IPS-18a (cell line): ENCODE measurements at regions not wholly inside any gene's neighbourhood (a gene's known extent, or its start where the extent isn't known, plus 50 kb on each side); places are given as distances from the start of the nearest gene placed in this dataset.
"Not testable (repeated sequence)": the region's sequence is repeated elsewhere in the genome, so short reads cannot be mapped to it uniquely, and the experiment has no call there.

Experiments used
- H3K27ac ChIP-seq: one replicate; pipeline ENCODE4 v1.5.1; 2013; ENCODE audit warnings: low read length
- H3K27me3 ChIP-seq: one replicate; pipeline ENCODE4 v1.6.1; 2013; ENCODE audit warnings: mild to moderate bottlenecking, low read length; ENCODE audit not compliant: control insufficient read depth, insufficient read depth
- H3K36me3 ChIP-seq: one replicate; pipeline ENCODE4 v1.6.1; 2013; ENCODE audit warnings: low read depth, low read length; ENCODE audit not compliant: control insufficient read depth
- H3K4me1 ChIP-seq: one replicate; pipeline ENCODE4 v1.6.1; 2013; ENCODE audit warnings: low read depth, low read length; ENCODE audit not compliant: control insufficient read depth
- H3K4me3 ChIP-seq: one replicate; pipeline ENCODE4 v1.5.1; 2013; ENCODE audit warnings: low read length
- H3K9ac ChIP-seq: one replicate; pipeline ENCODE4 v1.6.1; 2013; ENCODE audit warnings: mild to moderate bottlenecking, low read length, moderate library complexity
- H3K9me3 ChIP-seq: one replicate; pipeline ENCODE4 v1.6.1; 2013; ENCODE audit warnings: low read depth, low read length; ENCODE audit not compliant: control insufficient read depth

DNA sequence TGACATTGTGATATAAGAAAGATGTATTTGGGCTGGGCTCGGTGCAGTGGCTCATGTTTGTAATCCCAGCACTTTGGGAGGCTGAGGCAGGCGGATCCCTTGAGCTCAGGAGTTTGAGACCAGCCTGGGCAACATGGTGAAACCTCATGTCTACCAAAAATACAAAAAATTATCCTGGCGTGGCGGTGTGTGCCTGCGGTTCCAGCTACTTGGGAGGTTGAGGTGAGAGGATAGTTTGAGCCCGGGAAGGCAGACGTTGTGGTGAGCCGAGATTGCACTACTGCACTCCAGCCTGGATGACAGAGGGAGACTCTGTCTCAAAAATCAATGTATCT is 201.9 kb downstream of the SEC14L1 start:
- H3K27me3 ChIP-seq, H3K4me1 ChIP-seq, H3K27ac ChIP-seq, H3K9me3 ChIP-seq, H3K4me3 ChIP-seq, H3K36me3 ChIP-seq, H3K9ac ChIP-seq: not testable (repeated sequence)

- H3K36me3 ChIP-seq = no peaks in the 10 kb centered on the region
- no peak overlapping the region for H3K9ac ChIP-seq
- H3K27me3 ChIP-seq = no peaks in the 10 kb centered on the region
- H3K9me3 ChIP-seq = no peaks in the 10 kb centered on the region
- H3K4me1 ChIP-seq = no peaks in the 10 kb centered on the region
- H3K27ac ChIP-seq = no peak overlapping the region
- no peak overlapping the region for H3K4me3 ChIP-seq
Measured at GRCh38 chr17:77343031-77343800, 202.4 kb downstream of the SEC14L1 start.

DNA sequence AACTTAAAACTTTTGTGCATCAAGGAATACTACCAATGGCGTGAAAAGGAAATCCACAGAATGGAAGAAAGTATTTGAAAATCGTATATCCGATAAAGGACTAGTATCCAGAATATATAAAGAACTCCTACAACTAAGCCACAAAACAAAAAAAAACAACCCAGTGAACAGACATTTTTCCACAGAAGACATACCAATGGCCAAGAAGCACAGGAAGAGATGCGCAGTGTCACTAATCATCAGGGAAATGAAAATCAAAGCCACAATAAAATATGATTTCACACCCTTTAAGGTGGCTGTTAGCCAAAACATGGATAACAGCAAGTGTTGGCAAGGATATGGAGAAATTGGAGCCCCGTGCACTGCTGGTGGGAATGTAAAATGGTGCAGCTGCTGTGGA is 203.3 kb downstream of the SEC14L1 start:
- H3K36me3 ChIP-seq = no peaks in the 10 kb centered on the region
- H3K27ac ChIP-seq = no peak overlapping the region
- H3K9ac ChIP-seq = no peak overlapping the region
- no peak overlapping the region for H3K4me3 ChIP-seq
- H3K4me1 ChIP-seq = no peaks in the 10 kb centered on the region
- no peaks in the 10 kb centered on the region for H3K27me3 ChIP-seq
- H3K9me3 ChIP-seq = no peaks in the 10 kb centered on the region

GRCh38 chr17:77345260-77345910 is 204.6 kb downstream of the SEC14L1 start:
- Histone ChIP-seq H3K9me3 (no peaks in the 10 kb centered on the region), H3K27me3 (no peaks in the 10 kb centered on the region), H3K4me1 (no peaks in the 10 kb centered on the region), H3K9ac (no peak overlapping the region), H3K4me3 (no peak overlapping the region), H3K36me3 (no peaks in the 10 kb centered on the region), H3K27ac (no peak overlapping the region)

- Histone ChIP-seq H3K9me3 (no peaks in the 10 kb centered on the region), H3K36me3 (no peaks in the 10 kb centered on the region), H3K27me3 (no peaks in the 10 kb centered on the region), H3K9ac (no peak overlapping the region), H3K4me3 (no peak overlapping the region), H3K4me1 (peaks cover 6% of the 10 kb centered on the region), H3K27ac (no peak overlapping the region)
Measured at GRCh38 chr17:77346765-77347164, 206.0 kb downstream of the SEC14L1 start.

GRCh38 chr17:77347544-77347943 is 206.8 kb downstream of the SEC14L1 start:
- Histone ChIP-seq H3K4me1 (peaks cover 6% of the 10 kb centered on the region), H3K9ac (no peak overlapping the region), H3K27me3 (no peaks in the 10 kb centered on the region), H3K27ac (no peak overlapping the region), H3K4me3 (no peak overlapping the region), H3K9me3 (no peaks in the 10 kb centered on the region), H3K36me3 (no peaks in the 10 kb centered on the region)

GRCh38 chr17:77349976-77350830 is 209.4 kb downstream of the SEC14L1 start:
- H3K27ac ChIP-seq = no peak overlapping the region
- no peak overlapping the region for H3K4me3 ChIP-seq
- peaks cover 6% of the 10 kb centered on the region for H3K4me1 ChIP-seq
- H3K36me3 ChIP-seq = no peaks in the 10 kb centered on the region
- H3K27me3 ChIP-seq = no peaks in the 10 kb centered on the region
- H3K9me3 ChIP-seq = no peaks in the 10 kb centered on the region
- H3K9ac ChIP-seq = no peak overlapping the region

DNA sequence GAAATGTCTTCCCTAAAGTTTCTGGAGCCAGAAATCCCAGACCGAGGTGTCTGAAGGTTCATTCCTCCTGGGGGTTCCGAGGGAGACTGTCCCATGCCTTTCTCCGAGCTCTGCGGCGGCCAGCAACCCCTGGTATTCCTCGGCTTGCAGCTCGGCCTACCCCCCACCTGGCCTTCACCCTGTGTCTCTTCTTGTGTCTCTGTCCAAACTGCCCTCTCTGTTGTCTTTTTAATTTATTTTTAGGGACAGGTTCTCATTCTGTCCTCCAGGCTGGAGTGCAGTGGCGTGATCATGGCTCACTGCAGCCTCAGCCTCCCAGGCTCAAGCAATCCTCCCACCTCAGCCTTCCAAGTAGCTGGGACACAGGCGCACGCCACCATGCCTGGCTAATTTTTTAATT is 211.7 kb downstream of the SEC14L1 start:
- no peak overlapping the region for H3K27ac ChIP-seq
- no peak overlapping the region for H3K4me3 ChIP-seq
- no peaks in the 10 kb centered on the region for H3K9me3 ChIP-seq
- no peak overlapping the region for H3K9ac ChIP-seq
- H3K4me1 ChIP-seq = peaks cover 6% of the 10 kb centered on the region
- H3K27me3 ChIP-seq = no peaks in the 10 kb centered on the region
- H3K36me3 ChIP-seq = no peaks in the 10 kb centered on the region

GRCh38 chr17:77352996-77353395 is 212.2 kb downstream of the SEC14L1 start:
- no peaks in the 10 kb centered on the region for H3K36me3 ChIP-seq
- H3K27me3 ChIP-seq = no peaks in the 10 kb centered on the region
- H3K4me3 ChIP-seq = no peak overlapping the region
- H3K4me1 ChIP-seq = peaks cover 6% of the 10 kb centered on the region
- H3K9ac ChIP-seq = no peak overlapping the region
- no peak overlapping the region for H3K27ac ChIP-seq
- H3K9me3 ChIP-seq = no peaks in the 10 kb centered on the region

GRCh38 chr17:77353684-77354419 is 213.1 kb downstream of the SEC14L1 start:
- no peaks in the 10 kb centered on the region for H3K36me3 ChIP-seq
- H3K4me1 ChIP-seq = peaks cover 6% of the 10 kb centered on the region
- no peak overlapping the region for H3K27ac ChIP-seq
- no peak overlapping the region for H3K9ac ChIP-seq
- H3K4me3 ChIP-seq = no peak overlapping the region
- H3K9me3 ChIP-seq = no peaks in the 10 kb centered on the region
- H3K27me3 ChIP-seq = no peaks in the 10 kb centered on the region

DNA sequence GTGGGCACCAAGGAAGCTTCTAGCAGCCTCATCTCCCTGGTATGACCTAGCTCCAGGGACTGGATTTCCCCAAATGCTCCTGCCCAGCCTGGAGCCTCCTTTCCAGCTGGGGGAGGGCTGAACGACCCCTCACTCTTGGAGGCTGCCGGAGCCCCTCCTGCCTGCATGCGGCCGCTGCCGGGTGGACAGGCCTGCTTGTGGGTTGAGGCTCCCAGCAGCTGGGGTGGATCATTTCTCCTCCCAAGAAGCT is 213.6 kb downstream of the SEC14L1 start:
- Histone ChIP-seq H3K9ac (no peak overlapping the region), H3K27ac (no peak overlapping the region), H3K9me3 (no peaks in the 10 kb centered on the region), H3K36me3 (no peaks in the 10 kb centered on the region), H3K27me3 (no peaks in the 10 kb centered on the region), H3K4me3 (no peak overlapping the region), H3K4me1 (peaks cover 6% of the 10 kb centered on the region)
